ENCODE measurements at regions not wholly inside any gene's neighbourhood (a gene's known extent, or its start where the extent isn't known, plus 50 kb on each side); places are given as distances from the start of the nearest gene placed in this dataset.
"Not testable (repeated sequence)": the region's sequence is repeated elsewhere in the genome, so short reads cannot be mapped to it uniquely, and the experiment has no call there.

- no peak for DNase-seq (ENCODE audit: low spot score)
Observed at GRCh38 chr5:56686337-56687195, 128.8 kb upstream of the MAP3K1 start.

GRCh38 chr5:56685503-56686217 lies 129.7 kb upstream of the MAP3K1 start:
- DNase-seq (ENCODE audit: low spot score): no peak

- no peak for DNase-seq (ENCODE audit: low spot score)
Observed at GRCh38 chr5:56684159-56684558, 131.2 kb upstream of the MAP3K1 start.

GRCh38 chr5:56683733-56684132 lies 131.6 kb upstream of the MAP3K1 start:
- DNase-seq (ENCODE audit: low spot score): no peak

- DNase-seq (ENCODE audit: low spot score): no peak
Observed at GRCh38 chr5:56683281-56683680, 132.1 kb upstream of the MAP3K1 start.

- DNase-seq (ENCODE audit: low spot score): no peak
Observed at GRCh38 chr5:56681346-56681745, 134.0 kb upstream of the MAP3K1 start.

GRCh38 chr5:56680731-56681130 lies 134.6 kb upstream of the MAP3K1 start:
- DNase-seq (ENCODE audit: low spot score): no peak

- DNase-seq (ENCODE audit: low spot score): no peak
Observed at GRCh38 chr5:56677690-56678305, 137.6 kb upstream of the MAP3K1 start.

GRCh38 chr5:56676091-56676768 lies 139.1 kb upstream of the MAP3K1 start:
- DNase-seq (ENCODE audit: low spot score): no peak

GRCh38 chr5:56674441-56674840 lies 140.9 kb upstream of the MAP3K1 start:
- no peak for DNase-seq (ENCODE audit: low spot score)

GRCh38 chr5:56673171-56673570 lies 142.2 kb upstream of the MAP3K1 start:
- DNase-seq (ENCODE audit: low spot score): no peak

GRCh38 chr5:56671571-56671970 lies 143.8 kb upstream of the MAP3K1 start:
- no peak for DNase-seq (ENCODE audit: low spot score)

- no peak for DNase-seq (ENCODE audit: low spot score)
Observed at GRCh38 chr5:56670916-56671315, 144.4 kb upstream of the MAP3K1 start.

GRCh38 chr5:56669534-56670483 lies 145.5 kb upstream of the MAP3K1 start:
- no peak for DNase-seq (ENCODE audit: low spot score)

- DNase-seq (ENCODE audit: low spot score): no peak
Observed at GRCh38 chr5:56668996-56669395, 146.4 kb upstream of the MAP3K1 start.

- DNase-seq (ENCODE audit: low spot score): no peak
Observed at GRCh38 chr5:56667692-56668091, 147.7 kb upstream of the MAP3K1 start.

- DNase-seq (ENCODE audit: low spot score): no peak
Observed at GRCh38 chr5:56666901-56667300, 148.4 kb upstream of the MAP3K1 start.

GRCh38 chr5:56665117-56665516 lies 150.2 kb upstream of the MAP3K1 start:
- DNase-seq (ENCODE audit: low spot score): not testable (repeated sequence)

- DNase-seq (ENCODE audit: low spot score): no peak
Observed at GRCh38 chr5:56664025-56664424, 151.3 kb upstream of the MAP3K1 start.

- DNase-seq (ENCODE audit: low spot score): no peak
Observed at GRCh38 chr5:56663523-56663922, 151.8 kb upstream of the MAP3K1 start.

- DNase-seq (ENCODE audit: low spot score): no peak
Observed at GRCh38 chr5:56662893-56663292, 152.5 kb upstream of the MAP3K1 start.

All from kidney capillary endothelial cell (primary cell).